Fibroblast of skin of right biceps (primary cell): ENCODE measurements at regions not wholly inside any gene's neighbourhood (a gene's known extent, or its start where the extent isn't known, plus 50 kb on each side); places are given as distances from the start of the nearest gene placed in this dataset.
"Not testable (repeated sequence)": the region's sequence is repeated elsewhere in the genome, so short reads cannot be mapped to it uniquely, and the experiment has no call there.

ENCODE experiments used
- DNase-seq: peaks from one replicate; pipeline ENCODE4 v3.0.0-alpha.2; 2013

- DNase-seq = not testable (repeated sequence)
Measured at GRCh38 chrX:1053600-1053999, 158.8 kb downstream of the CRLF2 start.

GRCh38 chrX:1053072-1053471, 159.4 kb downstream of the CRLF2 start:
- no peak for DNase-seq

GRCh38 chrX:1052021-1052420, 160.4 kb downstream of the CRLF2 start:
- DNase-seq = no peak

- DNase-seq = no peak
Measured at GRCh38 chrX:1051421-1051820, 161.0 kb downstream of the CRLF2 start.

GRCh38 chrX:1045680-1046314, 166.7 kb downstream of the CRLF2 start:
- DNase-seq = no peak

- no peak for DNase-seq
Measured at GRCh38 chrX:1041091-1041490, 171.4 kb downstream of the CRLF2 start.

- not testable (repeated sequence) for DNase-seq
Measured at GRCh38 chrX:1035931-1036330, 176.5 kb downstream of the CRLF2 start.

- no peak for DNase-seq
Measured at GRCh38 chrX:1035206-1035605, 177.2 kb downstream of the CRLF2 start.

- DNase-seq = no peak
Measured at GRCh38 chrX:1034717-1035116, 177.7 kb downstream of the CRLF2 start.

GRCh38 chrX:1031521-1032430, 180.7 kb downstream of the CRLF2 start:
- no peak for DNase-seq

GRCh38 chrX:1029494-1029893, 183.0 kb downstream of the CRLF2 start:
- DNase-seq = no peak

- no peak for DNase-seq
Measured at GRCh38 chrX:1027680-1028079, 184.8 kb downstream of the CRLF2 start.

- no peak for DNase-seq
Measured at GRCh38 chrX:1027133-1027532, 185.3 kb downstream of the CRLF2 start.

GRCh38 chrX:1026263-1027015, 186.0 kb downstream of the CRLF2 start:
- no peak for DNase-seq

- no peak for DNase-seq
Measured at GRCh38 chrX:1025413-1025812, 187.0 kb downstream of the CRLF2 start.

- DNase-seq = no peak
Measured at GRCh38 chrX:1023676-1024075, 188.8 kb downstream of the CRLF2 start.

GRCh38 chrX:1021314-1021993, 191.0 kb downstream of the CRLF2 start:
- DNase-seq = not testable (repeated sequence)

GRCh38 chrX:1020634-1021166, 191.7 kb downstream of the CRLF2 start:
- no peak for DNase-seq

- not testable (repeated sequence) for DNase-seq
Measured at GRCh38 chrX:1016926-1017325, 195.5 kb downstream of the CRLF2 start.

GRCh38 chrX:1016281-1016680, 196.2 kb downstream of the CRLF2 start:
- DNase-seq = not testable (repeated sequence)

GRCh38 chrX:1012678-1013300, 199.7 kb downstream of the CRLF2 start:
- DNase-seq = no peak

- DNase-seq = no peak
Measured at GRCh38 chrX:1011691-1012283, 200.7 kb downstream of the CRLF2 start.
